A549 (cell line): ENCODE measurements at regions not wholly inside any gene's neighbourhood (a gene's known extent, or its start where the extent isn't known, plus 50 kb on each side); places are given as distances from the start of the nearest gene placed in this dataset.

Source experiments
- CBX8 ChIP-seq: fragments of 200-600 bp; sonication (generic); IDR thresholded peaks from 2 replicates; pipeline ENCODE4 v1.6.1; 2016
- CTCF ChIP-seq: fragments of >200 bp; sonication (Bioruptor Twin); formaldehyde crosslinking; IDR thresholded peaks from 3 replicates; pipeline ENCODE4 v1.5.1; 2016
- EP300 ChIP-seq, 2 experiments: fragments of >200 bp; sonication (Bioruptor Twin); formaldehyde crosslinking; IDR thresholded peaks; 2 replicates in 1 of 2; 3 replicates in 1 of 2; pipeline ENCODE4 v1.6.1; 2016 to 2017
- MAZ ChIP-seq: fragments of 150-350 bp; IDR thresholded peaks from 2 replicates; pipeline ENCODE4 v1.6.1; 2014; ENCODE audit warnings: antibody characterized with exemption, low read depth, low read length, borderline replicate concordance
- NR3C1 ChIP-seq: fragments of >200 bp; sonication (Bioruptor Twin); formaldehyde crosslinking; IDR thresholded peaks from 3 replicates; pipeline ENCODE4 v1.6.1; 2017
- POLR2A ChIP-seq: IDR thresholded peaks from 2 replicates; pipeline ENCODE4 v1.6.1; 2012; ENCODE audit warnings: mild to moderate bottlenecking, low read length
- RAD21 ChIP-seq, 2 experiments: fragments of >200 bp in 1 of 2; sonication (Bioruptor Twin) in 1 of 2; formaldehyde crosslinking in 1 of 2; IDR thresholded peaks in 1 of 2; conservative IDR thresholded peaks in 1 of 2; 2 replicates in 1 of 2; 3 replicates in 1 of 2; pipeline ENCODE4 v1.6.1; 2012 to 2018; ENCODE audit warnings: inconsistent platforms in 1 of 2
- RARB ChIP-seq: fragments of 250-450 bp; sonication (Bioruptor Pico); IDR thresholded peaks from 2 replicates; pipeline ENCODE4 v1.8.0; 2021; ENCODE audit warnings: mild to moderate bottlenecking, moderate library complexity
- SMC3 ChIP-seq: fragments of >200 bp; sonication (Bioruptor Twin); formaldehyde crosslinking; IDR thresholded peaks from 3 replicates; pipeline ENCODE4 v1.6.1; 2018; ENCODE audit warnings: inconsistent platforms
- TF ChIP-seq, protein P1 (sequence below): fragments of 150-350 bp; IDR thresholded peaks from 2 replicates; pipeline ENCODE4 v1.6.1; 2014; ENCODE audit warnings: low read depth, mild to moderate bottlenecking, low read length

DNA sequence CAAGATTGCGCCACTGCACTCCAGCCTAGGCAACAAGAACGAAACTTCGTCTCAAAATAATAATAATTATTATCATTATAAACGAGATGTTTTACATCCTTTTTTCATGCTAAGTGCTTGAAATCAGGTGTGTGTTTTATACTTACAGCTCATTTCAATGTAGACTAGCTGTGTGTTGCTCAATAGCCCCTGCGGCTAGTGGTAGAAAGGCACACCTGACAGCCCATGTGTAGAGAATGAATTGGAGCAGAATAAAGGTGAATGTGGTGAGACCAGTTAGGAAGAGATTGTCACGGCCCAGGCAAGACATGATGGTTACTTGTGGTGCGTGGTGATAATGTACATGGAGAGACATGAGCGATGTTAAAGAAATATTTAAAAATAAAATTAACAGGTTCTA lies 86.7 kb upstream of the TMEM26 start:
- no peak for TF ChIP-seq RAD21 (conservative IDR thresholded peaks at IDR 0.05 in 1 of 2, IDR thresholded peaks at IDR 0.05 in 1 of 2)
- TF ChIP-seq NR3C1 = no peak
- TF ChIP-seq MAZ = no peak
- no peak for TF ChIP-seq CTCF
- TF ChIP-seq CBX8 = no peak
- TF ChIP-seq, protein P1, sequence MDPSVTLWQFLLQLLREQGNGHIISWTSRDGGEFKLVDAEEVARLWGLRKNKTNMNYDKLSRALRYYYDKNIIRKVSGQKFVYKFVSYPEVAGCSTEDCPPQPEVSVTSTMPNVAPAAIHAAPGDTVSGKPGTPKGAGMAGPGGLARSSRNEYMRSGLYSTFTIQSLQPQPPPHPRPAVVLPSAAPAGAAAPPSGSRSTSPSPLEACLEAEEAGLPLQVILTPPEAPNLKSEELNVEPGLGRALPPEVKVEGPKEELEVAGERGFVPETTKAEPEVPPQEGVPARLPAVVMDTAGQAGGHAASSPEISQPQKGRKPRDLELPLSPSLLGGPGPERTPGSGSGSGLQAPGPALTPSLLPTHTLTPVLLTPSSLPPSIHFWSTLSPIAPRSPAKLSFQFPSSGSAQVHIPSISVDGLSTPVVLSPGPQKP = no peak
- no peak for TF ChIP-seq POLR2A
- TF ChIP-seq SMC3 = no peak
- no peak for TF ChIP-seq EP300 (IDR thresholded peaks at IDR 0.05)
- TF ChIP-seq RARB (CRISPR knock-in tag) = no peak
